ENCODE measurements at regions not wholly inside any gene's neighbourhood (a gene's known extent, or its start where the extent isn't known, plus 50 kb on each side); places are given as distances from the start of the nearest gene placed in this dataset.

DNA sequence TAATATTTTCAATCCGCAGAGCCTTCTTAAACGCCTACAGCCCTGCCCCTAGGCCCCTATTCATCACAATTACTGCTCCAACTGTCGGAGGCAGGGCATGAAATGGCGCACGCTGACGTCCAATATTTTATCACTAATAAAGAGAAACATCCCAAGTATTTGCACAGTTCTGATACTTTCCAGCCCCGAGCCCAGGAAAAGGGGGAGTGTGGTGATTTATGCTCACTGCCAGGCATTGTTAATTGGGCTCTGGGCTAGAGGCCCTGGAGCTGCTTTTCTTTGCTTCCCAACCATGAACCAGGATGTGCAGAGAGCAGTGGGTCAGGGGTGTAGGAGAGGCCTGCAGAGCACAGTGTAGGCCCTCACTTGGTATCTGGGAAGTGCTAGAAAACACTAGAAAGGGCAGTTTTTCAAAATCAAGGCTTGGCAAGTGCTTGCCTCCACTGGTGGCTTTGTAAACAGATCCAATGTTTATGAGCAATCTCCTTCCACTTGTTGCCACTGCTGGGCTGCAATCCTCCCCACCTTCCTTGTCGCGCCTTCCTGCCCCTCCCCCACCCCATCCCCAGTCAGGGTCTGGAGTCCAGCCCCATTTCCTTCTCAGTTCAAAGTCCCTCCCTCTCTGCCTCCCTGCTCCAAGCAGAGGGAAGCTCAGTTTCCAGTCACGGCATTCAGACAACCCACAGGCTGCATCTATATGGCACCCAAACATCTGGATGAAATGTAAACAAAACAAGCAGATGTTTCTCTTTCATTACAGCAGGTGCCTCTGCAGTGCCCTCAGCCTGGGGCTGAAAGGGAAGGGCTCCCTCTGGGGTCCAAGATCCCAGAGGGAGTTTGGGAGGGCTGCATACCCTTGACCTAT is 83.9 kb upstream of the PKDCC start:
- DNase-seq (ENCODE audit: low read depth): peak; percentile 91

DNA sequence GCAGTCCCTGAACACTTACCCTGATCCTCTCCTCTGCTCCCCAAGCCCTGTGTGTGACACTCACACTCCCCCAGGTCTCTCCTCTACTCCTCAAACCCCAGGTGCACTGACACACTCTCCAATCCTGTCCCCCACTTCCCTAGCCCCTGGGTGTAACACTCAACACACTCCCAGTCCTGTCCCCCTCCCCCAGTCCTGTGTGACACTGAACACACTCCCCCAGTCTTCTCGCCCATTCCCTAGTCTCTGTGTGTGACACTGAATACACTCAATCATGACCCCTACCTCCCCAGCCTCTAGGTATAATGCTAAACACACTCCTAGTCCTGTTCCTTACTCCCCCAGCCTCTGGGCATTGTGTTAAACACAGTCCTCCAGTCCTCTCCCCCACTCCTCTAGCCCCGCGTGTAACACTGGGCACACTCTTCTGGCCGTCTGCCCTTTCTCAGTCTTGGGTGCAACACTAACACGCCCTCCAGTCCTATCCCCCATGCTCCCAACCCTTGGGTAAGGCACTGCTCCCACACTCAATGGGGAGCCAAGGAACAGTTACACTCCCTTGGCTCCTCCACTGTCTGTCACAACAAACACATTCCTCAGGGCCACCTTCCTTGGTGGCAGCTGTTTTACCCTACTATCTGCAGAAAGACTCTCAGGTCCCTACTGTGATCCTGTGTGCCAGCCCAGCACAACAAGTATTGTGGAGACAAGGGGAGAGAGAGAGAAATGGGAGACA is 82.5 kb upstream of the PKDCC start:
- no peak overlapping the region for H3K4me3 ChIP-seq (ENCODE audit: low read depth, low read length)
- DNase-seq (ENCODE audit: low read depth): no peak
- TF ChIP-seq, protein P1, sequence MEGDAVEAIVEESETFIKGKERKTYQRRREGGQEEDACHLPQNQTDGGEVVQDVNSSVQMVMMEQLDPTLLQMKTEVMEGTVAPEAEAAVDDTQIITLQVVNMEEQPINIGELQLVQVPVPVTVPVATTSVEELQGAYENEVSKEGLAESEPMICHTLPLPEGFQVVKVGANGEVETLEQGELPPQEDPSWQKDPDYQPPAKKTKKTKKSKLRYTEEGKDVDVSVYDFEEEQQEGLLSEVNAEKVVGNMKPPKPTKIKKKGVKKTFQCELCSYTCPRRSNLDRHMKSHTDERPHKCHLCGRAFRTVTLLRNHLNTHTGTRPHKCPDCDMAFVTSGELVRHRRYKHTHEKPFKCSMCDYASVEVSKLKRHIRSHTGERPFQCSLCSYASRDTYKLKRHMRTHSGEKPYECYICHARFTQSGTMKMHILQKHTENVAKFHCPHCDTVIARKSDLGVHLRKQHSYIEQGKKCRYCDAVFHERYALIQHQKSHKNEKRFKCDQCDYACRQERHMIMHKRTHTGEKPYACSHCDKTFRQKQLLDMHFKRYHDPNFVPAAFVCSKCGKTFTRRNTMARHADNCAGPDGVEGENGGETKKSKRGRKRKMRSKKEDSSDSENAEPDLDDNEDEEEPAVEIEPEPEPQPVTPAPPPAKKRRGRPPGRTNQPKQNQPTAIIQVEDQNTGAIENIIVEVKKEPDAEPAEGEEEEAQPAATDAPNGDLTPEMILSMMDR (IDR thresholded peaks at IDR 0.05; ENCODE audit: insufficient read depth, low read depth, low read length): no peak

More for the DNA sequence above, 83.9 kb upstream of the PKDCC start:
- no peak overlapping the region for H3K4me3 ChIP-seq (ENCODE audit: low read depth, low read length)
- TF ChIP-seq, protein P1 (IDR thresholded peaks at IDR 0.05; ENCODE audit: insufficient read depth, low read depth, low read length): peak; percentile 22

DNA sequence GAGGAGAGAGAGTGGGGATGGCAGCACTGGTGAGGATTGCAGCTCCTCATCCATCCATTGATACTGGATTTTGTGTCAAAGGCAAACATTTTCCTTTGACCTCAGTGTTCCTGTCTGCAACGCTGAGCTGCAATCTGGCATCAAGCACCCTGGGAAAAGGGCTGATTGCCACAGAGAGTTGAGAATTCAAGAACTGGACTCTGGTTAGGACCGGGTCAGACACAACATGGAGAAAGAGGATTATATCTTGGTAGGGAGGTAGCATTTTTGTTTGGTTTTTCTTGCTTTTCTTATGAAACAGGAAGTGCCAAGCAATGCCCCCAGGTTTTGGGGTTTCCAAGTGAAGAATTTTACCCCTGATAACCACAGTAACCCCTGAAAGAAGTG is 81.9 kb upstream of the PKDCC start:
- TF ChIP-seq, protein P1 (IDR thresholded peaks at IDR 0.05; ENCODE audit: insufficient read depth, low read depth, low read length): no peak
- peak; percentile 70 for DNase-seq (ENCODE audit: low read depth)
- H3K4me3 ChIP-seq (ENCODE audit: low read depth, low read length): no peak overlapping the region

DNA sequence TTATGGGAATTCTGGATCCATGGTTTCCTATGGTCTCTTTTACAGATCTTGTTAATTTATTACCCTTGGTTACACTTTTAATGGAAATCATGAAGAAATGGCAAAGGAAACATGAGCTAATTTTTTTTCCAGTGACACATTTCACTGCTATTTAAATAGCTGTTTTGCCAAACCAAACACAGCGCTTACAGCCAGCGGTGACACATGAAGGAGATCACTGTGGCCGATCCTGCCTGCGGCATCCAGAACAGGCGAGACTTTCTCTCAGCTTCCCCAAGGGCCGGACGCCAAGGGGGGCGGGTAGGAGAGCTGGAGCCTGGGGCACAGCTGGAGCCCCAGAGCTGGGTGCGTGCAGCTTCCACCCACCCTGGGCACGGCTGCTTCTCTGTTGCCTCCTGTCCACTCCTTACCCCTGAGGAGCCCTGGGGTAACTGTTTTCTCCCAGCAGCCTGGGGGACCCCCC is 81.4 kb upstream of the PKDCC start:
- peak; percentile 94 for DNase-seq (ENCODE audit: low read depth)
- no peak overlapping the region for H3K4me3 ChIP-seq (ENCODE audit: low read depth, low read length)
- TF ChIP-seq, protein P1 (IDR thresholded peaks at IDR 0.05; ENCODE audit: insufficient read depth, low read depth, low read length): no peak

DNA sequence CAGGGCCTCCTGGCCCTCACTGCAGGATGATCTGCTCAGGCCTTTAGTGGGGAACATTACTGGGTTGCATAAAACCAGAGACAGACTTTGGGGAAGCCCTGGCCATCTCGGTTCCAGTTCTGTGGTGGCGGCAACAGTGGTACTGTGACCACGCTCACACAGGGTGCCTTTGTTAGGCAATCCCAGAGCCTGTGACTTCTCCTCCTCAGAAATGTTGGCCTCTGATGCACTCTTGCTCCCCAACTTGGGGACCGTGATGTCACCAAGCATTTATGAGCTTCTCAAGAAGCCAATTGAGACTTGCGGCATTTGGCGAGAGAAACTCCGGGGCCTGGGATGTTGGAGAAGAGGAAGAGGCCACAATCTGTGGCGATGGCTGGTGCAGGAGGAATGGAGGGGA is 80.9 kb upstream of the PKDCC start:
- H3K4me3 ChIP-seq (ENCODE audit: low read depth, low read length): no peak overlapping the region
- no peak for DNase-seq (ENCODE audit: low read depth)
- TF ChIP-seq, protein P1 (IDR thresholded peaks at IDR 0.05; ENCODE audit: insufficient read depth, low read depth, low read length): no peak

DNA sequence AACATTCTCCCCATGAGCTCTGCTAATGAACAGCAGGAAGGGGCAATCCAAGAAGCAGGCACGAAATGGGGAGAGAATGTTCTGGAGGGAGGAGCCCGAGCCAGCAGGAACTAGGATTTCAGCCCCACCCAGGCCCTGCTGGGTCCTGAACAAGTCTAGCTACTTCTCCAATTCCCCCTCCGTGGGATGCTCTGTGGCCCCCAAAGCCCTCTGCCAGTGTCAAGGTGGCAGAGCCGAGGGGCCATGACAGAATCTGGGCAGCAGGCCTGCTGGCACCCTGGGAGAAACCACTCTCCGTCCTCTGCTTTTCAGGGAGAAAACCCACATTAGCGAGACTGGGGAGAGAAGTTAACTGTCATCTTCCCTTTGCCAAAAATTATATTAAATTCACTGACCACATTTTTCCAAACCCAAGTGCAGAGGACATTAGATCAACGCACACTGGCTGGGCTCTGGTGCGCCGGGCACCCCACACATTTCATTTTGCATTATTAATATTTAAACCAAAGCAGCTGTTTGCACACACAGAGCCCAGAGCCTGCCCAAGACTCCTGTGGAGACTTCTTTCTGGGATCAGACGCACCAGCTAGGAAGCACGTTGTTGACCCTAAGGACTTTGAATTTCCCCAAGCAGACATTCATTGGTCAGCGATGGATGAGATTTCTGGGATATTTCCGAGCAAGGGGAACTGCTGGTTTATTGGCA is 80.2 kb upstream of the PKDCC start:
- no peak overlapping the region for H3K4me3 ChIP-seq (ENCODE audit: low read depth, low read length)
- DNase-seq (ENCODE audit: low read depth): no peak
- TF ChIP-seq, protein P1 (IDR thresholded peaks at IDR 0.05; ENCODE audit: insufficient read depth, low read depth, low read length): no peak

All from fibroblast of villous mesenchyme (primary cell).